Testis (tissue), 2 donors: ENCODE measurements at regions not wholly inside any gene's neighbourhood (a gene's known extent, or its start where the extent isn't known, plus 50 kb on each side); places are given as distances from the start of the nearest gene placed in this dataset.

Experiments
- CTCF ChIP-seq, 3 experiments: fragments of 450-650 bp in 2 of 3; fragments of 200-600 bp in 1 of 3; sonication (generic) in 1 of 3; IDR thresholded peaks; one replicate each; pipeline ENCODE4 v1.5.1; 2016 to 2019; ENCODE audit warnings: antibody characterized with exemption in 3 of 3, mild to moderate bottlenecking in 2 of 3, moderate library complexity in 1 of 3
- POLR2A ChIP-seq: fragments of 450-650 bp; IDR thresholded peaks from one replicate; pipeline ENCODE4 v1.6.1; 2017; ENCODE audit warnings: antibody characterized with exemption, mild to moderate bottlenecking, moderate library complexity

- no peak for TF ChIP-seq CTCF (IDR thresholded peaks at IDR 0.05)
- no peak for TF ChIP-seq POLR2A
Measured at GRCh38 chr5:171592076-171592475, 172.6 kb downstream of the FGF18 start.
